ENCODE measurements at regions not wholly inside any gene's neighbourhood (a gene's known extent, or its start where the extent isn't known, plus 50 kb on each side); places are given as distances from the start of the nearest gene placed in this dataset.
A peak's percentile ranks its signal among the peaks of the same experiment; 100 is the strongest.
"Not testable (repeated sequence)": the region's sequence is repeated elsewhere in the genome, so short reads cannot be mapped to it uniquely, and the experiment has no call there.

- DNase-seq (ENCODE audit: low spot score): no peak
Observed at GRCh38 chr2:42973726-42974125, 181.3 kb upstream of the HAAO start.

- DNase-seq (ENCODE audit: low spot score): not testable (repeated sequence)
Observed at GRCh38 chr2:42972933-42973516, 180.6 kb upstream of the HAAO start.

GRCh38 chr2:42971947-42972736, 179.8 kb upstream of the HAAO start:
- DNase-seq (ENCODE audit: low spot score): no peak

GRCh38 chr2:42971381-42971780, 179.0 kb upstream of the HAAO start:
- DNase-seq (ENCODE audit: low spot score): no peak

- DNase-seq (ENCODE audit: low spot score): no peak
Observed at GRCh38 chr2:42970151-42970550, 177.8 kb upstream of the HAAO start.

GRCh38 chr2:42969231-42970150, 177.1 kb upstream of the HAAO start:
- peak; percentile 74 for DNase-seq (ENCODE audit: low spot score)

- peak; percentile 86 for DNase-seq (ENCODE audit: low spot score)
Observed at GRCh38 chr2:42967959-42968674, 175.7 kb upstream of the HAAO start.

GRCh38 chr2:42965910-42966309, 173.5 kb upstream of the HAAO start:
- no peak for DNase-seq (ENCODE audit: low spot score)

- no peak for DNase-seq (ENCODE audit: low spot score)
Observed at GRCh38 chr2:42965196-42965595, 172.8 kb upstream of the HAAO start.

GRCh38 chr2:42964439-42965083, 172.2 kb upstream of the HAAO start:
- DNase-seq (ENCODE audit: low spot score): peak; percentile 86

GRCh38 chr2:42963452-42964068, 171.2 kb upstream of the HAAO start:
- no peak for DNase-seq (ENCODE audit: low spot score)

GRCh38 chr2:42962508-42962953, 170.1 kb upstream of the HAAO start:
- no peak for DNase-seq (ENCODE audit: low spot score)

- DNase-seq (ENCODE audit: low spot score): no peak
Observed at GRCh38 chr2:42961961-42962360, 169.6 kb upstream of the HAAO start.

GRCh38 chr2:42961385-42961811, 169.0 kb upstream of the HAAO start:
- no peak for DNase-seq (ENCODE audit: low spot score)

GRCh38 chr2:42960842-42961180, 168.4 kb upstream of the HAAO start:
- no peak for DNase-seq (ENCODE audit: low spot score)

- DNase-seq (ENCODE audit: low spot score): no peak
Observed at GRCh38 chr2:42960002-42960841, 167.8 kb upstream of the HAAO start.

GRCh38 chr2:42959234-42960001, 167.0 kb upstream of the HAAO start:
- no peak for DNase-seq (ENCODE audit: low spot score)

- no peak for DNase-seq (ENCODE audit: low spot score)
Observed at GRCh38 chr2:42958741-42959233, 166.4 kb upstream of the HAAO start.

- DNase-seq (ENCODE audit: low spot score): no peak
Observed at GRCh38 chr2:42957861-42958301, 165.5 kb upstream of the HAAO start.

All from AG08396 (cell line).